Lower leg skin (tissue), 4 donors: ENCODE measurements at regions not wholly inside any gene's neighbourhood (a gene's known extent, or its start where the extent isn't known, plus 50 kb on each side); places are given as distances from the start of the nearest gene placed in this dataset.

Experiments
- DNase-seq, 2 donors: peaks; one replicate each; pipeline ENCODE4 v3.0.0-alpha.2; 2019; ENCODE audit warnings: low spot score in 2 of 2
- H3K4me3 ChIP-seq: fragments of 200-600 bp; sonication (generic); 2 replicates; pipeline ENCODE4 v1.5.1; 2017; ENCODE audit warnings: mild to moderate bottlenecking, low read depth; ENCODE audit not compliant: poor library complexity, severe bottlenecking
- CTCF ChIP-seq, 3 donors: fragments of 450-650 bp; IDR thresholded peaks; one replicate each; pipeline ENCODE4 v1.5.1; 2016; ENCODE audit warnings: antibody characterized with exemption in 3 of 3, mild to moderate bottlenecking in 3 of 3, moderate library complexity in 2 of 3
- POLR2A ChIP-seq, 2 donors: fragments of 450-650 bp; IDR thresholded peaks; one replicate each; pipeline ENCODE4 v1.6.1; 2016 to 2017; ENCODE audit warnings: antibody characterized with exemption in 2 of 2, mild to moderate bottlenecking in 1 of 2, moderate library complexity in 1 of 2
- WGBS, 2 donors: methylation state at CpG; one replicate each; pipeline ENCODE4 v1.1.5; 2018; 5-methylcytosine and 5-hydroxymethylcytosine counted together
- intact Hi-C: fragments of 100-400 bp; cut with DNase I; formaldehyde crosslinking; loops from one replicate; pipeline ENCODE4 v1.15.0; 2023; ENCODE audit warnings: low total_unique reads

- intact Hi-C loops, result loop anchor here (10.0 kb wide), 1 partner anchor 46 kb away; no protein-coding TSS in a partner anchor
- DNase-seq, result no peak
- WGBS, 2 donors, result 71 to 74% methylated on average over 14 of the region's 14 CpGs
- H3K4me3 ChIP-seq, result no peak overlapping the region
- TF ChIP-seq POLR2A (IDR thresholded peaks at IDR 0.05), result no peak
- no peak for TF ChIP-seq CTCF (IDR thresholded peaks at IDR 0.05)
Observed at GRCh38 chr17:77438241-77439188, 297.7 kb downstream of the SEC14L1 start.

- TF ChIP-seq CTCF (IDR thresholded peaks at IDR 0.05), result no peak
- no peak for TF ChIP-seq POLR2A (IDR thresholded peaks at IDR 0.05)
- intact Hi-C loops, result loop anchor here (10.0 kb wide), 1 partner anchor 45 kb away; no protein-coding TSS in a partner anchor
- H3K4me3 ChIP-seq, result no peak overlapping the region
- DNase-seq, result no peak
- WGBS, 2 donors, result 22 to 25% methylated on average over 15 of the region's 15 CpGs
Observed at GRCh38 chr17:77439189-77440018, 298.6 kb downstream of the SEC14L1 start.

DNA sequence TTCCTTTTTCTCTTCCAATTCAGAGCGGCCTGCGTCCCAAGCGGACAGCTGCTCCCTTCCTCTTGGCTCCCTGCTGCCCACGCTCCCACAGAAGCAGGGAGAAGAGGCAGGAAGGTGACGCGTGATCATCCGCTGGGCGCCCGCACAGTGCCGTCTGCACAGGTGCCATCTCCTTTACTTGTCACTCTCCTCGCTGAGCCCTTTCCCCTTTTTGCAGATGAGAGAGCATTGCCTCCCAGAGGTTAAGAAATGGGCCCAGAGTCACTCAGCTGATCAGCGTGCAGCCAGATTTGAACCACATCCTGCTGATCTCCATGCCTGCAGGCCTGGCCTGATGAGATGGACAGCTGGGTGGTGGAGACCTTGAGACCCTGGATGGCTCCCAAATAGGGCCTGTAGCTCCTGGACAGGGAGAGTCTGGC lies 299.8 kb downstream of the SEC14L1 start:
- TF ChIP-seq POLR2A (IDR thresholded peaks at IDR 0.05) (no peak), CTCF (IDR thresholded peaks at IDR 0.05) (no peak)
- DNase-seq, result no peak
- WGBS, 2 donors, result 64 to 67% methylated on average over 12 of the region's 12 CpGs
- H3K4me3 ChIP-seq, result no peak overlapping the region
- intact Hi-C loops, result no loop called here

GRCh38 chr17:77441130-77441920 lies 300.6 kb downstream of the SEC14L1 start:
- H3K4me3 ChIP-seq, result no peak overlapping the region
- TF ChIP-seq POLR2A (IDR thresholded peaks at IDR 0.05), result no peak
- no peak for TF ChIP-seq CTCF (IDR thresholded peaks at IDR 0.05)
- intact Hi-C loops, result no loop called here
- no peak for DNase-seq
- 60 to 61% methylated on average over 14 to 15 of the region's 15 CpGs for WGBS, 2 donors

GRCh38 chr17:77441940-77442339 lies 301.2 kb downstream of the SEC14L1 start:
- intact Hi-C loops, result no loop called here
- no peak overlapping the region for H3K4me3 ChIP-seq
- no peak for DNase-seq
- TF ChIP-seq POLR2A (IDR thresholded peaks at IDR 0.05) (no peak), CTCF (IDR thresholded peaks at IDR 0.05) (no peak)
- WGBS, 2 donors, result 89 to 90% methylated on average over 11 of the region's 11 CpGs
